ENCODE measurements at regions not wholly inside any gene's neighbourhood (a gene's known extent, or its start where the extent isn't known, plus 50 kb on each side); places are given as distances from the start of the nearest gene placed in this dataset.

GRCh38 chr14:98262566-98262965, 1009.4 kb downstream of the BCL11B start:
- no peak for DNase-seq

GRCh38 chr14:98269533-98269932, 1002.5 kb downstream of the BCL11B start:
- no peak for DNase-seq

GRCh38 chr14:98270201-98270600, 1001.8 kb downstream of the BCL11B start:
- no peak for DNase-seq

DNA sequence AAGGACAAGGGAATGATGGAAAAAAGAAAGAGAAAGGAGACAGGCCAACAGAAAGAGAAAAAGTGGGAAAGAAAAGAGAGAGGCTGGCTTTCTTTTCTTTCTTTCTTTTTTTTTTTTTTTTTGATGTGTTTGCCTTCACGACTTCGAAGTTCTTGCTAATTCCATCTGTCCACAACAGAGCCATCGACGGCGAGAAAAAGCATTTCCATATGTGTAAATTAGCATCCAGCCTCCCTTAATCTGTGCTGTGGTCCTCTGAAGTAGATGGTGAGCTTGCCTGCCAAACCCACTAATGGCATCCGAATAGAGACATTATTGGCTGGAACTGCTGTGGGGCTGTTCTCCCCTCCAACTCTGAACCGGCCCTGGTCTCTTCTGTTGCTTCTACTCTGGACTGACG, 997.4 kb downstream of the BCL11B start:
- DNase-seq = no peak

DNA sequence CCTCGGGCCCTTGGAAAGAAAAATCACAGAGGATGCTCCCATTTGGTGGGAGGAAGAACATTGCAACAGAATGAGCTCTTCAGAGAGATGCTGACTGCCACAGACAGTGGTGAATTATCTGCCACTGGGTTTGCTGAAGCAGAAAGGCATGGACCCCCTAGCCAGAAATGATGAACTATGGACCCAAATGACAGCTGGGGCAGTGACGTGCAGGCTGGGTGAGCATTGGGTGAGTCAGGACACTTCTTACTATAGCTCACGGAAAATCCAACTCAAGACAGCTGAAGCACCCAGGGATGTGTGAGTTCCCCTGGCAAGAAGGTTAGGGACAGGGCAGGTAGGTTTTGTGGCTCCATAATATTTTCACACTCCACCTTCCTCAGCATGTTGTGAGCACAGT, 993.2 kb downstream of the BCL11B start:
- no peak for DNase-seq

- no peak for DNase-seq
Measured at GRCh38 chr14:98280436-98280835, 991.6 kb downstream of the BCL11B start.

DNA sequence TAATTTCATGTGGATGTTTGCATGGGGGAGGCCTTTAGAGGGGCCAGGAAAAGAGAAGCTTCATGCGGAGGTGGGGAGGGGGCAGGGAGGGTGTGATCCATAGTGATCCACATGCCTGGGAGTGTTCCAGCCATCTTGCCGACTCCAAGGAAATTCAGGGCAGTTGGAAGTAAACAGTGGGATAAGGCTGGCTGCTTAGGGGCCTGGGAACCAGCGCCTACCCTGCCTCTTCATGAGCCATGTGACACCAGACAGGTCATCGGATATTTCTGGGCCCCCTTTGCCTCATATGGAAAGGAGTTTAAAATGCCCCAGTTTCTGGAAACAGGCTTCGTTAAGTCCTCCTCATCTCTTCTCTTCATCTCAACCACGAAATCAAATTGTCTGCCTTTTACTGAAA, 983.2 kb downstream of the BCL11B start:
- DNase-seq = no peak

DNA sequence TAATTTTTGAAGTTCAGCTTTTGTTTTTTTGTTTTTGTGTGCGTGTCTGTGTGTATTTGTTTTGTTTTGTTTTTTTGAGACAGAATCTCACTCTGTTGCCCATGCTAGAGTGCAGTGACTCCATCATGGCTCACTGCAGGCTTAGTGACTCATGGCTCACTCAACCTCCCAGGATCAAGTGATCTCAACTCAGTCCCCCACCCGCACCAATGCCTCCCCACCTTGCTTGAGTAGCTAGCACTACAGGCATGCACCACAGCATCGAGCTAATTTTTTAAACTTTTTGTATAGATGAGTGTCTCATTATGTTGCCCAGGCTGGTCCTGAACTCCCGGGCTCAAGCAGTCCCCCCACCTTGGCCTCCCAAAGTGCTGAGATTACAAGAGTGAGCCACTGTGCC, 981.4 kb downstream of the BCL11B start:
- DNase-seq = no peak

- no peak for DNase-seq
Measured at GRCh38 chr14:98292191-98292590, 979.8 kb downstream of the BCL11B start.

GRCh38 chr14:98293576-98293975, 978.4 kb downstream of the BCL11B start:
- DNase-seq = peak in 1 of 14 donors; percentile 15

GRCh38 chr14:98296895-98297294, 975.1 kb downstream of the BCL11B start:
- DNase-seq = no peak

DNA sequence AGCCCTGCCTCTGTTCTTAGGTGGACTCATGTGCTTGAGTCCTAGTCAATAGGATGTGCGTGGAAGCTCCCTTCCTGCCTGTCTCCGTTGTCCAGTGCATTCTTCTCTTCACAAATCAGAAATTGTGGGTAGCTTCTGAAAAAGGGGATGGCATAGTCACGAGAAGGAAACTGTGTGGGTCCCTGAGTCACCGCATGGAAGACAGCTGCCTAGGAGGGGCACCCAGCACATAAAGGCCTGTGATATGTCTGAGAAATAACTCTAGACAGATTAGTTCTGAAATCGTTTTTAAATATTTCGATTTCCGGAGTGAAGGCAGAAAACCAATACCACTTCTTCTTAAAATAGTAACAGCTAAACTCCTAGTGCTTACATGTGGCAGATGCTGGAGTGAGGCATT, 974.4 kb downstream of the BCL11B start:
- DNase-seq = no peak

DNA sequence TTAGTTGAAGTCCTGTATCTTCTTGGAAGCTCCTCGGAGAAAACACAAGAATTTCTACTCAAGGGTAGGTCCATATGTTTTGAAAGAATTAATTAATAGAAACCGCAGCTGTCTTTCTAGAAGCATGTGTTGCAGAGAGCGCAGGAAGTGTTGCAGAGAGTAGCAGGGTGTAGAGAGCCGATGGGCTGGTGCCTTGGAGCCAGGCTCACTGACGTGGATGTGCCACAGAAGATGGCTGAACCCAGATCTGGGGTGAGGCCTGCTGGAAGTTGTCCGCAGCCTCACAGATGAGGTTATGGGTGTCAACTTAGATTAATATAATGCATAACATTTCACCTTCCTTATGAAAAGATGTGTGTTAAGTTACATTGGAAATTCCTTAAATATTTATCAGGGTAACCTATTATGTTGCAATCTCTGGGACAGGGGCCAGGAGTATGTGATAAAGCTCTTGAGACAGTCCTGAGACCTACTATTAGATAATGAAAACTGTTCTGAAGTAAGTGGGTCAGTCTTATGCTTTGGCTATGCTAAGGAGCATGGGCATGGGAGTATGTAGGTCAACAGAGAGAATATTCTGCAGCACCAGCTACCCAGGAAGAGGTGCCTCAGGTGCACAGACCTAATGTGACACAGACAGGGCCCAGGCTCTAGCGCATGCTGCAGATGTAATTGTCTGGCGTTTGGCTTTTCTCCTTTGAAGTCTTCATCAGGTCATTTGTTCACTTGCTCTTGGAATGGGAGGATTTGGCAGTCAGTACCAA, 973.3 kb downstream of the BCL11B start:
- DNase-seq = no peak

- no peak for DNase-seq
Measured at GRCh38 chr14:98301681-98302080, 970.3 kb downstream of the BCL11B start.

DNA sequence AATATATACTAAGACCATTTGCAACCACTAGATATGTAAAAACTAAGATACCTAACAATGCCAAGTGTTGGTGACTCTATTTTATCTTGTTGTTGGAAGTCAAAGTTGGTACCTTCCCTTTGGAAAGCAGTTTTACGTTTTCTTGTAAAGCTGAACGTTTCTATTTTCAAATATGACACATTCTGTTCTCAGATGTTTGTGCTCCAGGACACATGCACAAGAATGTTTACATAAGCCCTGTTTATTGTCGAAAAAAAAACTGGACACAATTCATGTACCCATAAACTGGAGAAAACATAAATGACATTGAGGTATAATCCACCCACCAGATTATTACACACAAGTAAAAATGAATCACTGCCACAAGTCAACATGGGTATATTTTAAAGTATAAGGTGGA, 967.4 kb downstream of the BCL11B start:
- DNase-seq = no peak

GRCh38 chr14:98309591-98309990, 962.4 kb downstream of the BCL11B start:
- no peak for DNase-seq

- no peak for DNase-seq
Measured at GRCh38 chr14:98312006-98312405, 960.0 kb downstream of the BCL11B start.

DNA sequence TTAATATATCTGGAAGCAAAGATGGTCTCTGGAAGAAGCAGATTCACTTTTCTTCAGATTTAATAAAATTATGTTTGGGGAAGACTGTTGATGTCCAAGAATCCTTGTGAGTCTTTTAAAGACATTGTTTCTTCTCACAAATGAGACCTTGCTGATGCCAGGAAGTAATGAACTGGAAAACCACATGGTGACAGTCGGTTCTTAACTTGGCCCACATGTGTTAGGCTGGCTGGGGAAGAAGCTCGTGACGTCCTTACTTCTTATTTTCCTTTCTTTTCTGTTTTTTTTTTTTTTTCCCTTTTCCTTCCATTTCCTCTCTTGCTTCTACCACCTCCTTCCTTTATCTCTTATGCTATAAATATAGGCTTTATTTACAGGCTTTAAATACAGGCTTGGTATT, 950.2 kb downstream of the BCL11B start:
- no peak for DNase-seq

DNA sequence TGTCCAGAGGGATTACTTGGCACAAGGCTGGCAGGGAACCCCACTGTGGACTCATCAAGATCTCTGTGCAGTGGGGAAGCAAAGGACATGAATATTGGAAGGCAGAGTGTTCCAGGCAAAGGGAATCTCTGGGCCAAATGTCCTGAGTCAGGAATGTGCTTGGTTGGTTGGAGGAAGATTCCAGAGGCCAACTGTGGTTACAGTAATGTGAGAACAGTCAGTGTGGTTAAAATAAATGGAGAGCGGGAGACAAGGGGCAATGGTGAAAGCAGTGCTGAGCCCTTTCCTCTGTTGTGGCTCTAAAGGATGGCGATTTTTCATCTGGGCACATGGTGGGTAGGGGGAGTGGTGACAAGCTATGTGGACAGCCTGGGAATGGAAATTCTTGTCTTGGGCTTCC, 948.2 kb downstream of the BCL11B start:
- DNase-seq = no peak

DNA sequence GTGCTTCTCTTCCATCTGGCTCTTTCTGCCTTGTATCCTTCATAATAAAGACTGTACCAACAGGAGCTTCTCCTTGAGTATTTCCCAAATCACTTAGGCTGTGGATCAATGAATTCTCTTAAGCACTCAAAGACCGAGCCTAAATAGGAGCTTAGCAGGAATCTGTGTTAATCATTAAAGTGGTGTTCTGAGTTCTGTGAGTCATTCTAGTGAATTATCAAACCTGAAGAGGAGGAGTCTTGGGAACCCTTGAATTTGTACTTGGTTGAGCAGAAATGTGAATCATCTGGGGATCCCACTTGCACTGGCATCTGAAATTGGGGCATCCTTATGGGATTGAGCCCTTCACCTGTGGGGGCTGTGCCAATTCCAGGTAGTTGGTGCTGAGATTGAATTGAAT, 946.2 kb downstream of the BCL11B start:
- DNase-seq = no peak

- DNase-seq = no peak
Measured at GRCh38 chr14:98328496-98328895, 943.5 kb downstream of the BCL11B start.

- DNase-seq = no peak
Measured at GRCh38 chr14:98334186-98334585, 937.8 kb downstream of the BCL11B start.

- DNase-seq = no peak
Measured at GRCh38 chr14:98341211-98341610, 930.8 kb downstream of the BCL11B start.

GRCh38 chr14:98345161-98345560, 926.8 kb downstream of the BCL11B start:
- DNase-seq = no peak

DNA sequence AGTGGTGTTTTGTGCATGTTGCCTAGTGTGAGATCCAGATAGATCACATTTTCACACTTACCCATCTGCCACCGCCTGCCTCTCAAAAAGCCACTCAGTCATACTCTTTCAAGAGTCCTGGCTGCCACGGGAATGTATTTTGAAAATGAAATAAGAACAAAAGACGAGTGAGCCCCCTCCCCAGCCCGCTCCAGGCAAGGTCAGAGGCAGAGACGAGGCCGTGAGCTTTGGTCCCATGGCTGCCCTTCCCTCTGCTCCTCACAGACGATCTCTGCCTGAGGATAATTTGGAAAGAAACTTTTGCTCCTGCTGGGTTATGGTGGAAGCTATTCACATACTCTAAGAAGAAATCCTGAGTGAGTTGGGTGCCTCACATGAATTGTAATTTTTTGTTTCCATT, 924.3 kb downstream of the BCL11B start:
- DNase-seq = no peak
